Coronary artery (tissue), 2 donors: ENCODE measurements at regions not wholly inside any gene's neighbourhood (a gene's known extent, or its start where the extent isn't known, plus 50 kb on each side); places are given as distances from the start of the nearest gene placed in this dataset.
"Not testable (repeated sequence)": the region's sequence is repeated elsewhere in the genome, so short reads cannot be mapped to it uniquely, and the experiment has no call there.

ENCODE experiments used
- DNase-seq: peaks from one replicate; pipeline ENCODE4 v3.0.0-alpha.2; 2017; ENCODE audit warnings: low spot score
- H3K27ac ChIP-seq, 2 donors: fragments of 200-600 bp; sonication (generic); one replicate each; pipeline ENCODE4 v1.5.1; 2016 to 2019
- H3K4me3 ChIP-seq: fragments of 200-600 bp; sonication (generic); 2 replicates; pipeline ENCODE4 v1.5.1; 2016; ENCODE audit warnings: mild to moderate bottlenecking, moderate library complexity
- TF ChIP-seq, protein P1 (sequence below): fragments of 200-600 bp; sonication (generic); IDR thresholded peaks from one replicate; pipeline ENCODE4 v1.5.1; 2019; ENCODE audit warnings: antibody characterized with exemption

DNA sequence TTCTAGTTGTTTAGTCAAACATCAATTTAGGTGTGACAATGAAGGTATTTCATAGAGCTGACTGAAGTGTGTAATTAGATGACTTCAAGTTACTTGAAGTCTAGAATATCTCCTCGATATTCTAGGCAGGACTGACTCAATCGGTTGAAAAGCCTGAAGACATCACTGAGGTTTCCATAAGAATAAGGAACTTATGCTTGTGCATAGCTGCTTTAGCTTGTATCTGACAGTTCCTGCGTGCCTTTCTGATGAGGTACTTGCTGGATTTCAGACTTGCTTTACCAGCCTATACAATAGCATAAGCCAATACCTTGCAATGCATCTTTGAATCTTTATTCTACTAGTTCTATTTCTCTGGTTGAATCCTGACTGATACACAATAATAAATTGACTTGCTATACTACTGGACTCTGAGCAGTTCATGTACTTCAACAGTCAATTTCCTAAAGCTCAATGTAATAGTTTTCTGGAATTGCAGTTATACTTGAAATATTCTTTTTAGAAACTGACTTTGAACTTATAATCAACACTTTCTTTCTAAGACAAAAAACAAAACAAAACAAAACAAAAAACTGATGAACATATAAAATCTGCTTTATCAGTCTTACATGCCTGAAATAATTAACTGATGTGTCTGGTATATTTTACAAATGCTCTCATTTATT, 1534.8 kb downstream of the SLITRK5 start:
- H3K27ac ChIP-seq, result no peak overlapping the region
- DNase-seq, result no peak
- H3K4me3 ChIP-seq, result no peak overlapping the region
- TF ChIP-seq, protein P1, sequence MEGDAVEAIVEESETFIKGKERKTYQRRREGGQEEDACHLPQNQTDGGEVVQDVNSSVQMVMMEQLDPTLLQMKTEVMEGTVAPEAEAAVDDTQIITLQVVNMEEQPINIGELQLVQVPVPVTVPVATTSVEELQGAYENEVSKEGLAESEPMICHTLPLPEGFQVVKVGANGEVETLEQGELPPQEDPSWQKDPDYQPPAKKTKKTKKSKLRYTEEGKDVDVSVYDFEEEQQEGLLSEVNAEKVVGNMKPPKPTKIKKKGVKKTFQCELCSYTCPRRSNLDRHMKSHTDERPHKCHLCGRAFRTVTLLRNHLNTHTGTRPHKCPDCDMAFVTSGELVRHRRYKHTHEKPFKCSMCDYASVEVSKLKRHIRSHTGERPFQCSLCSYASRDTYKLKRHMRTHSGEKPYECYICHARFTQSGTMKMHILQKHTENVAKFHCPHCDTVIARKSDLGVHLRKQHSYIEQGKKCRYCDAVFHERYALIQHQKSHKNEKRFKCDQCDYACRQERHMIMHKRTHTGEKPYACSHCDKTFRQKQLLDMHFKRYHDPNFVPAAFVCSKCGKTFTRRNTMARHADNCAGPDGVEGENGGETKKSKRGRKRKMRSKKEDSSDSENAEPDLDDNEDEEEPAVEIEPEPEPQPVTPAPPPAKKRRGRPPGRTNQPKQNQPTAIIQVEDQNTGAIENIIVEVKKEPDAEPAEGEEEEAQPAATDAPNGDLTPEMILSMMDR, result no peak

DNA sequence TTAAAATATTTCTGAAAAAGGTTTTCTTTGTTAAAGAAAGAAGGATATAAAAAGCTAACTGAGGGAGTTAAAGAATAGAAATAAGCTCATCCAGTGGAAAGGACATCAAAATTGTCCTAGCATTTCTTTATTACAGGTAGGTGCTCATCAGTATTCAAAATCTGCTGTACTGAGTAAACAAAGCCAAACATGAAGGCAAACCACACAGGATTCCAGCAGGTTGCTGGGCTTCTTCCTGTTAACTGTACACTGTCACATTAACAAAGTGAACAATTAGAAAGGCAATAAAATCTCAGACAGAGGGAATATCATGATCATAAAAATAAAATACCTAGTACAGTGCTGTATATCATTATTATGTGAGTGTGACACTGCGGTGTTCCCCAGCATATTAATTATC, 1541.0 kb downstream of the SLITRK5 start:
- no peak for DNase-seq
- no peak overlapping the region for H3K27ac ChIP-seq
- no peak overlapping the region for H3K4me3 ChIP-seq
- TF ChIP-seq, protein P1, result no peak

DNA sequence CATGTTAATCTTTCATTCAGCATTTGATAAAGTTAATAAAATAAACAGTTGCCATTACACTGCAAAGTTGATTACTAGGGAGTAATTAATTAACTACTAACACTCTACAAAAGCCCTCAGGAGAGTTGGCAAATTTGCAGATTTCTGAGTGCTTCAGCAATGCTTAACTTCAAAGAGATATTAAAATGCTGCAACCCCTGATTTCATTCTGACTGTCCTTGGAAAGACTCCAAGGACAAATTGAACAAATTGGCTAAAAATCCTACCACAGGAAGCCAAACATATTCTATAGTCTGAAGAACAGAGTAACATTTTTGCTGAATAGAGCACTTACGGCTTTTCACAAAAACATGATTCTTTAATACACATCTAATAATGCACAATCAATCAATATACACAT, 1543.0 kb downstream of the SLITRK5 start:
- DNase-seq, result no peak
- TF ChIP-seq, protein P1, result no peak
- Histone ChIP-seq H3K27ac (no peak overlapping the region), H3K4me3 (no peak overlapping the region)

DNA sequence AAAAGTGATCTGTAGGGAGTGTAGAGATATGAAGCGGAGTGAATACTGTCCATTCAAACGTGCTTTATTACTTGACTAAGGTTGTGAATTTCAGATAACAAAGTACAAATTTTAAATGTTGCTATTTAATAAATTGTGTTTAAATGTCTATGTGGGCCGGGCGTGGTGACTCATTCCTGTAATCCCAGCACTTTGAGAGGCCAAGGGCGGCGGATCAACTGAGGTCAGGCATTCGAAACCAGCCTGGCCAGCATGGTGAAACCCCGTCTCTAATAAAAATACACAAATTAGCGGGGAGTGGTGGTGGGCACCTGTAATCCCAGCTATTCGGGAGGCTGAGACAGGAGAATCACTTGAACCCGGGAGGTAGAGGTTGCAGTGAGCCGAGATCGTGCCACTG, 1544.1 kb downstream of the SLITRK5 start:
- not testable (repeated sequence) for DNase-seq, H3K27ac ChIP-seq, H3K4me3 ChIP-seq

DNA sequence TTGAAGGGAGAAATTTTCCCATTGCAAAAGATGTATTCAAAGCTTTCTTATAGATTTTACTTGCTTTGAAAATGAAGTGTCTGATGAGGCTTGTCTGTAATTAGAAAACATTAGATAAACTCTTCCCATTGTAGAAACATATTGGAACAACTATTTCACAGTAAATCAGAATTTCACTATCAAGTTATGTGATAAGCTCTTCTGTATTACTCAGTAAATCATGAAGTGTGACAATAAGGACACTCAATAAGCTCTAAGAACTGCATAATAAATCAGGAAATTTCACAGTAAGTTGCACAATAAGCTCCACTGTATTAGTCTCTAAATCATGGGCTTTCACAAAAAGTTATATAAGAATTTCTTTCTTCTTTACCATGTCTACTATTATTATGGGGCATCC, 1546.6 kb downstream of the SLITRK5 start:
- DNase-seq, result no peak
- TF ChIP-seq, protein P1, result no peak
- H3K4me3 ChIP-seq, result no peak overlapping the region
- H3K27ac ChIP-seq, result no peak overlapping the region

DNA sequence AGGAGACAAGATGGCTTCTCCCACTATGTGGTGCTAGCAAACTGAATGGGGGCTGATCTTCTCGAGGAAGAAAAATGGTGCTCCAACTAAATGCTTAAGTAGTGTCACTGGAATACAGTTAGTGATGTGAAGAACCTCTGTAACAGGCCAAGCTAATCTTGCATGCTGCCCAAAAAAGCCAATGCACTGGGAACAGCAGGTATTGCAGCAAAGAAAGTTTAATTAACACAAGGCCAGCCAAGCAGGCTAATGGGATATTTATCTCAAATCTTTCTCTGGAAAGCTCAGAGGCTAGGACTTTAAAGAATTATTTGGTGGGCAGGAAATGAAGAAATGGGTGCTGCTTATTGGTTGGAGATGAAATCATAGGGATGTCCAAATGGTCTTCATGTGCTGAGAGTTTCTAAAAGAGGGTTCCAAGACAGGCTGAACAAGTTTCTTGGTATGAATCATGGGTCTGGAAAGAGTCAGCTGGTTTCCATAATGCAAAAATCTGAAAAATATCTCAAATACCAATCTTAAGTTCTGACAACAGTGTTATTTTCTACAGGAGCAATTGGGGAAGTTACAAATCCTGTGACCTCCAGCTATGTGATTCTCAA, 1550.5 kb downstream of the SLITRK5 start:
- DNase-seq, result no peak
- H3K27ac ChIP-seq, result no peak overlapping the region
- TF ChIP-seq, protein P1, result no peak
- H3K4me3 ChIP-seq, result no peak overlapping the region

DNA sequence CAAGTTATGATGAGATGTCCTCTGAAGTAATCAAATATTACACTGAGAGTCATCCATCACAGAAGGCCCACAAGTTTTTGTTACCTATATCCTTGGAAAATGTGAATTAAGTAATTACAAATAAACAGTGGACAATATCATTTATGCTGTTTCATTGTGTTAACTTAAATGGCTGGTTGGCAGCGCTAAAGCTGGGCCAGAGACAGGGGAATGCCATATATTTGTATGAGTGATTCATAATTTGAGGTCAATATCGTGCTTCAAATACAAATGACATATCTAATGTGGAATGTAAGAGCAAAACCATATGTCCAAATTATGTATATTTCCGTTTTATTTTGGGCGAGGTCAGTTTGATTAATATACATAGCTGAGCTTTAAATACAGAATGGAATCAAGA, 1556.2 kb downstream of the SLITRK5 start:
- H3K4me3 ChIP-seq, result no peak overlapping the region
- H3K27ac ChIP-seq, result no peak overlapping the region
- TF ChIP-seq, protein P1, result no peak
- DNase-seq, result no peak
